ENCODE measurements at regions not wholly inside any gene's neighbourhood (a gene's known extent, or its start where the extent isn't known, plus 50 kb on each side); places are given as distances from the start of the nearest gene placed in this dataset.

DNA sequence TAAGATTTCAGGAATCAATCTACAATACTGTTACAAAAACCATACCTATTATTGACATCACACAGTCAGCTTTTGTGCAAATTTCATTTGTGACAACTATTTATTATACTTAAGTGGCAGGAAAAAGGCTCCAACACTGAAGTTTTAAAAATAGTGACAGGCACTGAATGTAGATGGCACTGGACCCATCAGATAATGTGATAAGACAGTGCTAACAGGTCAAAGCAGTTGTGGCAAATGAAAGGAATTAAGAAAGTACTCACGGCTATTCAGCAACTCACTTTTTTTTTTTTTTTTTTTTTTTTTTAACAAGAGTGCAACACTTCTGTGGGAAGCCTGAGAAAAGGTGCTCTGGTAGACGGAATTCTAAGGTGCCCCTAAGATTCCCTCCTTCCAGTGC, 115.0 kb upstream of the MEF2C start:
- WGBS (ENCODE audit: insufficient coverage, low coverage, low lambda C conversion rate, missing lambda C conversion rate), result 27% methylated on average over 2 of the region's 2 CpGs
- no peak overlapping the region for H3K4me3 ChIP-seq
- intact Hi-C loops (cut with DNase I), result no loop called here
- H3K36me3 ChIP-seq, result no peaks in the 10 kb centered on the region
- no peak for DNase-seq
- no peak for ATAC-seq
- no peaks in the 10 kb centered on the region for H3K27me3 ChIP-seq
- H3K27ac ChIP-seq, result no peak overlapping the region
- H3K9me3 ChIP-seq, result no peaks in the 10 kb centered on the region
- H3K4me1 ChIP-seq, result no peaks in the 10 kb centered on the region
- TF ChIP-seq POLR2A (IDR thresholded peaks at IDR 0.05), result no peak

DNA sequence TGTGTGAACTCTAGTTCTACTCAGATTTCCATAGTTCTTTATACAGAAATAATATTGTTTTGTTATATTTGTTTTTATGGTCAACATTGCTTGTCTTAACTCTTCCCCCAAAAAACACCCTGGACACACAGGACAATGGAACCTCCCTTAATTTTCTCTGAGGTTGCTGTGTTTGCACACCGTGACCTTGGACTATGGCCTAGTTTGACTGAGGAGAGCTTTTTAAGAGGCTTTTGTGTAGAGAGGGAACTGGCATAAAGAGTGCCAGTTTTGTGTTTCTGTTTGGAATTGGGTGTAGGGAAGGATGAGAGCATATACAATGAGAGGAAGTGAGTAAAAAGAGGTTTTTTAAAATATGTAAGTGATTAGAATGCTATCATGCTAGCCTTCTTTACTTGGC, 101.1 kb upstream of the MEF2C start:
- intact Hi-C loops (cut with DNase I), result no loop called here
- no peak for ATAC-seq
- H3K4me3 ChIP-seq, result no peak overlapping the region
- TF ChIP-seq POLR2A (IDR thresholded peaks at IDR 0.05) (no peak), CTCF (IDR thresholded peaks at IDR 0.05) (no peak)
- H3K9me3 ChIP-seq, result no peaks in the 10 kb centered on the region
- no peaks in the 10 kb centered on the region for H3K36me3 ChIP-seq
- H3K4me1 ChIP-seq, result no peaks in the 10 kb centered on the region
- no peaks in the 10 kb centered on the region for H3K27me3 ChIP-seq
- WGBS (ENCODE audit: insufficient coverage, low coverage, low lambda C conversion rate, missing lambda C conversion rate), result 60% methylated on average over 1 of the region's 1 CpG
- no peak for DNase-seq
- H3K27ac ChIP-seq, result no peak overlapping the region

DNA sequence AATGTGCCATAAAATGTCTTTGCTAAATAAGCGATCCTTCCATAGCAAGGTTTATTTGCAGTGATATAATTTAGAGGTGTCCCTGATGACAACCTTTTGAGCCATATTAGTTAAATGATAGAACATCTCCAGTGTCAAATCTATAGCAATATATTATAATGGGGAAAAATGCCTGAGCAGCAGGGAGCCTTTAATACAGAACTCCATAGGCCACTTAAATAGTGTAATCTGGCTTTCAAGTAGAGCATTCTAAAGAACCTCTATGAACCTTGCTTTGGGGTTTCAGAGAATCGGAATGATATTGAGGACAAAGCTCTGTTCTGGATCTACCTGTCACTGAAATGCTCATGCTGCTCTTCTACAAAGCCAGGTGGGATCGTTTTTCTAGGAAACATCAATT, 96.7 kb upstream of the MEF2C start:
- Histone ChIP-seq H3K9me3 (no peaks in the 10 kb centered on the region), H3K27ac (no peak overlapping the region), H3K36me3 (no peaks in the 10 kb centered on the region), H3K27me3 (no peaks in the 10 kb centered on the region), H3K4me3 (no peak overlapping the region), H3K4me1 (no peaks in the 10 kb centered on the region)
- WGBS (ENCODE audit: insufficient coverage, low coverage, low lambda C conversion rate, missing lambda C conversion rate), result 54% methylated on average over 3 of the region's 3 CpGs
- TF ChIP-seq POLR2A (IDR thresholded peaks at IDR 0.05) (no peak), CTCF (IDR thresholded peaks at IDR 0.05) (no peak)
- intact Hi-C loops (cut with DNase I), result no loop called here
- DNase-seq, result no peak
- ATAC-seq, result no peak

- TF ChIP-seq POLR2A (IDR thresholded peaks at IDR 0.05) (no peak), CTCF (IDR thresholded peaks at IDR 0.05) (no peak)
- ATAC-seq (no peak), DNase-seq (no peak)
- no peaks in the 10 kb centered on the region for H3K27me3 ChIP-seq
- H3K27ac ChIP-seq, result no peak overlapping the region
- H3K9me3 ChIP-seq, result no peaks in the 10 kb centered on the region
- no peak overlapping the region for H3K4me3 ChIP-seq
- H3K36me3 ChIP-seq, result no peaks in the 10 kb centered on the region
- intact Hi-C loops (cut with DNase I), result no loop called here
- H3K4me1 ChIP-seq, result no peaks in the 10 kb centered on the region
- WGBS (ENCODE audit: insufficient coverage, low coverage, low lambda C conversion rate, missing lambda C conversion rate), result 52% methylated on average over 3 of the region's 3 CpGs
Observed at GRCh38 chr5:88979244-88979643, 96.3 kb upstream of the MEF2C start.

GRCh38 chr5:88976914-88977313, 93.9 kb upstream of the MEF2C start:
- H3K9me3 ChIP-seq, result no peaks in the 10 kb centered on the region
- DNase-seq, result no peak
- intact Hi-C loops (cut with DNase I), result no loop called here
- TF ChIP-seq CTCF (IDR thresholded peaks at IDR 0.05) (no peak), POLR2A (IDR thresholded peaks at IDR 0.05) (no peak)
- H3K4me1 ChIP-seq, result no peaks in the 10 kb centered on the region
- H3K27me3 ChIP-seq, result no peaks in the 10 kb centered on the region
- ATAC-seq, result no peak
- H3K27ac ChIP-seq, result no peak overlapping the region
- H3K4me3 ChIP-seq, result no peak overlapping the region
- no peaks in the 10 kb centered on the region for H3K36me3 ChIP-seq
